ENCODE measurements at regions not wholly inside any gene's neighbourhood (a gene's known extent, or its start where the extent isn't known, plus 50 kb on each side); places are given as distances from the start of the nearest gene placed in this dataset.

DNA sequence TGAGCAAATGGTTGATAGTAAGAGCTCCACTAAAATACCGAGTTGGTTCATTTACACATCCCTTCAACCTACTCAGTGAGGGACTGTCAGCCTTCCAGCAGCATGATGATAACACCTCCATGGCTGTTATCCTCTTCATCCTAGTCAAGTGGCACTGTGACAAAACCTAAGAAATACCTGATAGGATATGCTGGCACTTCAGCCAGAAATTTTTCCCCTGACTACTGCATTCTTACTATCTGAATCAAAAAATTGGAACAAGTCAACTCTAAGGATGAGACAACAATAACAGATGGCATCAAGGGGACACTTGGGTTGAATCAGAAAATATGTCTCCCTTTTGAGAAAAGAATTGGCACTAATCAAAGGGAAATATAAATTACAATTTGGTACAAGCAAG is 193.9 kb downstream of the KCTD12 start:
- no peak for ATAC-seq

DNA sequence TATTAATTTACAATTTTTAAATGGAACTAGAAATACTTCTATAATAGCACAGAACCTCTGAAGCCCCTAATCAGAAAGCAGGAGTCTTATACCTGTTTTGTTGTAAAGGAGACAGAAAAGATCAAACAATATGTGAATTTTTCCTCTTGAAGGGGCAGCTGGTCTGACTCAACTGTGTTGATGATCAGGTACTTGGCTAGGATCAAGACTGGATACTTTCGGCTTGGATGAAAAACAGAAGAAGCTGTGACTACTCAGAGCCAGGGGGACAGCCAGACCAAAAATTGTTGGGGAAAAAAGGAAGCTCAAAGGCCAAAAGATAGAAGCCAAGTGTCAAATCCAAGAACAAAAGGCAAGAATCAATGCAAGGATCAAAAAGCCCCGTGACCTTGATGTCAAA is 195.6 kb downstream of the KCTD12 start:
- Histone ChIP-seq H3K4me1 (ENCODE audit: control insufficient read depth, insufficient read depth, low read length) (no peaks in the 10 kb centered on the region), H3K36me3 (ENCODE audit: control insufficient read depth, insufficient read depth, low read length) (no peaks in the 10 kb centered on the region), H3K27me3 (ENCODE audit: control insufficient read depth, insufficient read depth, low read length) (no peaks in the 10 kb centered on the region), H3K9me3 (ENCODE audit: control insufficient read depth, insufficient read depth, low read depth, low read length) (no peaks in the 10 kb centered on the region), H3K4me3 (ENCODE audit: low read depth in 2 of 2, low read length in 2 of 2) (no peak overlapping the region), H3K27ac (ENCODE audit: low read length) (no peak overlapping the region)
- no TSS peak for BruUV-seq (replicated peaks)
- intact Hi-C loops (cut with micrococcal nuclease; ENCODE audit: unreplicated experiment) (no loop called here), in situ Hi-C loops (cut with HindIII; ENCODE audit: low pct_unique_long_range_greater_than_20kb, low sequenced_read_pairs) (no loop called here)
- POLR2A ChIA-PET = no interaction called here
- CTCF ChIA-PET = no interaction called here
- DNase-seq (ENCODE audit: low read depth, low spot score) (no peak), ATAC-seq (no peak)
- TF ChIP-seq, protein P1, sequence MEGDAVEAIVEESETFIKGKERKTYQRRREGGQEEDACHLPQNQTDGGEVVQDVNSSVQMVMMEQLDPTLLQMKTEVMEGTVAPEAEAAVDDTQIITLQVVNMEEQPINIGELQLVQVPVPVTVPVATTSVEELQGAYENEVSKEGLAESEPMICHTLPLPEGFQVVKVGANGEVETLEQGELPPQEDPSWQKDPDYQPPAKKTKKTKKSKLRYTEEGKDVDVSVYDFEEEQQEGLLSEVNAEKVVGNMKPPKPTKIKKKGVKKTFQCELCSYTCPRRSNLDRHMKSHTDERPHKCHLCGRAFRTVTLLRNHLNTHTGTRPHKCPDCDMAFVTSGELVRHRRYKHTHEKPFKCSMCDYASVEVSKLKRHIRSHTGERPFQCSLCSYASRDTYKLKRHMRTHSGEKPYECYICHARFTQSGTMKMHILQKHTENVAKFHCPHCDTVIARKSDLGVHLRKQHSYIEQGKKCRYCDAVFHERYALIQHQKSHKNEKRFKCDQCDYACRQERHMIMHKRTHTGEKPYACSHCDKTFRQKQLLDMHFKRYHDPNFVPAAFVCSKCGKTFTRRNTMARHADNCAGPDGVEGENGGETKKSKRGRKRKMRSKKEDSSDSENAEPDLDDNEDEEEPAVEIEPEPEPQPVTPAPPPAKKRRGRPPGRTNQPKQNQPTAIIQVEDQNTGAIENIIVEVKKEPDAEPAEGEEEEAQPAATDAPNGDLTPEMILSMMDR (IDR thresholded peaks at IDR 0.05) = no peak
- TF ChIP-seq TCF7L2 (IDR thresholded peaks at IDR 0.05; ENCODE audit: low read depth, low read length) = no peak
- TF ChIP-seq SIN3A (IDR thresholded peaks at IDR 0.05; ENCODE audit: borderline replicate concordance, insufficient read depth, low read depth, low read length) = no peak

More for the DNA sequence above, 193.9 kb downstream of the KCTD12 start:
- H3K4me3 ChIP-seq (ENCODE audit: low read depth in 2 of 2, low read length in 2 of 2) = no peak overlapping the region
- ChIA-PET POLR2A (no interaction called here), CTCF (no interaction called here)
- H3K4me1 ChIP-seq (ENCODE audit: control insufficient read depth, insufficient read depth, low read length) = no peaks in the 10 kb centered on the region
- BruUV-seq (replicated peaks) = no TSS peak
- H3K27ac ChIP-seq (ENCODE audit: low read length) = no peak overlapping the region
- H3K36me3 ChIP-seq (ENCODE audit: control insufficient read depth, insufficient read depth, low read length) = no peaks in the 10 kb centered on the region
- in situ Hi-C loops (cut with HindIII; ENCODE audit: low pct_unique_long_range_greater_than_20kb, low sequenced_read_pairs) = no loop called here
- H3K27me3 ChIP-seq (ENCODE audit: control insufficient read depth, insufficient read depth, low read length) = no peaks in the 10 kb centered on the region
- TF ChIP-seq POLR2AphosphoS5 (IDR thresholded peaks at IDR 0.05; ENCODE audit: low read depth, low read length) = no peak
- no peak for TF ChIP-seq TCF7L2 (IDR thresholded peaks at IDR 0.05; ENCODE audit: low read depth, low read length)
- TF ChIP-seq, protein P2, sequence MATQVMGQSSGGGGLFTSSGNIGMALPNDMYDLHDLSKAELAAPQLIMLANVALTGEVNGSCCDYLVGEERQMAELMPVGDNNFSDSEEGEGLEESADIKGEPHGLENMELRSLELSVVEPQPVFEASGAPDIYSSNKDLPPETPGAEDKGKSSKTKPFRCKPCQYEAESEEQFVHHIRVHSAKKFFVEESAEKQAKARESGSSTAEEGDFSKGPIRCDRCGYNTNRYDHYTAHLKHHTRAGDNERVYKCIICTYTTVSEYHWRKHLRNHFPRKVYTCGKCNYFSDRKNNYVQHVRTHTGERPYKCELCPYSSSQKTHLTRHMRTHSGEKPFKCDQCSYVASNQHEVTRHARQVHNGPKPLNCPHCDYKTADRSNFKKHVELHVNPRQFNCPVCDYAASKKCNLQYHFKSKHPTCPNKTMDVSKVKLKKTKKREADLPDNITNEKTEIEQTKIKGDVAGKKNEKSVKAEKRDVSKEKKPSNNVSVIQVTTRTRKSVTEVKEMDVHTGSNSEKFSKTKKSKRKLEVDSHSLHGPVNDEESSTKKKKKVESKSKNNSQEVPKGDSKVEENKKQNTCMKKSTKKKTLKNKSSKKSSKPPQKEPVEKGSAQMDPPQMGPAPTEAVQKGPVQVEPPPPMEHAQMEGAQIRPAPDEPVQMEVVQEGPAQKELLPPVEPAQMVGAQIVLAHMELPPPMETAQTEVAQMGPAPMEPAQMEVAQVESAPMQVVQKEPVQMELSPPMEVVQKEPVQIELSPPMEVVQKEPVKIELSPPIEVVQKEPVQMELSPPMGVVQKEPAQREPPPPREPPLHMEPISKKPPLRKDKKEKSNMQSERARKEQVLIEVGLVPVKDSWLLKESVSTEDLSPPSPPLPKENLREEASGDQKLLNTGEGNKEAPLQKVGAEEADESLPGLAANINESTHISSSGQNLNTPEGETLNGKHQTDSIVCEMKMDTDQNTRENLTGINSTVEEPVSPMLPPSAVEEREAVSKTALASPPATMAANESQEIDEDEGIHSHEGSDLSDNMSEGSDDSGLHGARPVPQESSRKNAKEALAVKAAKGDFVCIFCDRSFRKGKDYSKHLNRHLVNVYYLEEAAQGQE (IDR thresholded peaks at IDR 0.05; ENCODE audit: insufficient read depth in 1 of 2, low read depth in 2 of 2, low read length in 1 of 2) = no peak
- TF ChIP-seq, protein P1 (IDR thresholded peaks at IDR 0.05) = no peak
- no peak for TF ChIP-seq SIN3A (IDR thresholded peaks at IDR 0.05; ENCODE audit: borderline replicate concordance, insufficient read depth, low read depth, low read length)
- intact Hi-C loops (cut with micrococcal nuclease; ENCODE audit: unreplicated experiment) = no loop called here
- no peaks in the 10 kb centered on the region for H3K9me3 ChIP-seq (ENCODE audit: control insufficient read depth, insufficient read depth, low read depth, low read length)
- DNase-seq (ENCODE audit: low read depth, low spot score) = no peak

Measured in Panc1 (cell line).